ENCODE measurements at regions not wholly inside any gene's neighbourhood (a gene's known extent, or its start where the extent isn't known, plus 50 kb on each side); places are given as distances from the start of the nearest gene placed in this dataset.

DNA sequence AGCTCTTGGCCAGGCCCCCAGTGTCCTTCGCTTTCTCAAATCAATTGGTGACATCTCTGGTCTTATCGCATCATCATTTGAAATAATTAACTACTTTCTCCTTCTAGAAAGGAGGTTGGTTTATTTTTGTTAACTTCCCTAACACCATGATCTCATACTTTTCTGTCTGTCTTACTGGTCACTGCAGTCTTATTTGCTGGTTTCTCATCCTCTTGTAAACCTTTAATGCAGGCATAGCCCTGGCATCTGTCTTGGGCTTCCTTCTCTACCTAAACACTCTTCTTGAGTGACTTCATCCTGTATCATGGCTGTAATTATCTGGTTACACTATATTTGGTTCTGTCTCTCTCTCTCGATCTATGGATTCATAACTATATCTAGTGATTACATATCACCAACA is 152.8 kb downstream of the CYSLTR2 start:
- no peak overlapping the region for H3K27ac ChIP-seq
- no peak for TF ChIP-seq ZFX (IDR thresholded peaks at IDR 0.05)
- TF ChIP-seq, protein P1, sequence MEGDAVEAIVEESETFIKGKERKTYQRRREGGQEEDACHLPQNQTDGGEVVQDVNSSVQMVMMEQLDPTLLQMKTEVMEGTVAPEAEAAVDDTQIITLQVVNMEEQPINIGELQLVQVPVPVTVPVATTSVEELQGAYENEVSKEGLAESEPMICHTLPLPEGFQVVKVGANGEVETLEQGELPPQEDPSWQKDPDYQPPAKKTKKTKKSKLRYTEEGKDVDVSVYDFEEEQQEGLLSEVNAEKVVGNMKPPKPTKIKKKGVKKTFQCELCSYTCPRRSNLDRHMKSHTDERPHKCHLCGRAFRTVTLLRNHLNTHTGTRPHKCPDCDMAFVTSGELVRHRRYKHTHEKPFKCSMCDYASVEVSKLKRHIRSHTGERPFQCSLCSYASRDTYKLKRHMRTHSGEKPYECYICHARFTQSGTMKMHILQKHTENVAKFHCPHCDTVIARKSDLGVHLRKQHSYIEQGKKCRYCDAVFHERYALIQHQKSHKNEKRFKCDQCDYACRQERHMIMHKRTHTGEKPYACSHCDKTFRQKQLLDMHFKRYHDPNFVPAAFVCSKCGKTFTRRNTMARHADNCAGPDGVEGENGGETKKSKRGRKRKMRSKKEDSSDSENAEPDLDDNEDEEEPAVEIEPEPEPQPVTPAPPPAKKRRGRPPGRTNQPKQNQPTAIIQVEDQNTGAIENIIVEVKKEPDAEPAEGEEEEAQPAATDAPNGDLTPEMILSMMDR (conservative IDR thresholded peaks at IDR 0.05) = no peak

DNA sequence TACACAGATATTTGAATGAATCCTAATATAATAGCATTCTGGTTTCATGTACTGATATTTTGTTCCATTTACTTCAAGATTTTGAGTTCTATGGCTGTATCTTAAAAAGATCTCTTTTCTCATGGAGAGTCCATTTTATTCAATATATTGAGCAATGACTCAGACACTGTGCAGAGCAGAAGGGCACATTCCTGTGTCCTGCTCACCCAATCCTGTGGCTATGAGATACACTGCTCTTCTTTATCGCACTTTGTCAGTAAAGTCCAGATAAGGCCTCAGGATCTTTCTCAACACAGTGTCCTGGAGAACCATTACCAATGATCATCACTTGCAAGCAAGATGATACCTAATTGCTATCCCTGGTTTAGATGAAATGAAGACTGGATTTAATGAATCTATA is 155.0 kb downstream of the CYSLTR2 start:
- no peak overlapping the region for H3K27ac ChIP-seq
- no peak for TF ChIP-seq ZFX (IDR thresholded peaks at IDR 0.05)
- TF ChIP-seq, protein P1 (conservative IDR thresholded peaks at IDR 0.05) = no peak

DNA sequence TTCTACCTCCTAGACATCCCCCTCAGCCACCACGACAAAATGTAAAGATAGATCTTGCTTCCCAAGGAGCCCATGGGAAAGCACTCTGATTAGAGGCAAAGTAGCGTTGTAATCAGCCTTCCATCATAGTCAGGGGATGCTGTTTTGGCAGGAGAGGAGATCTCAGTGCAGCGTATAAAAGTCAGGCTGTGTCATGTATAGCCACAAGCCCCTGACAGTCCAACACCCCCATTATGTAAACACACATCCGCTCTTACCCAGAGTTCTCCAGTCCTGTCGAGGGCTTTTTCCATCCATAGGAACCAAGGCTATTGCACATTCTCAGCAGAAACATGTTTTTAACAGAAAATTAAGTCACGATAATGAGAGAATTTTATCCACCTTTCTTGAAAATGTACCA is 156.3 kb downstream of the CYSLTR2 start:
- no peak for TF ChIP-seq ZFX (IDR thresholded peaks at IDR 0.05)
- H3K27ac ChIP-seq = no peak overlapping the region

DNA sequence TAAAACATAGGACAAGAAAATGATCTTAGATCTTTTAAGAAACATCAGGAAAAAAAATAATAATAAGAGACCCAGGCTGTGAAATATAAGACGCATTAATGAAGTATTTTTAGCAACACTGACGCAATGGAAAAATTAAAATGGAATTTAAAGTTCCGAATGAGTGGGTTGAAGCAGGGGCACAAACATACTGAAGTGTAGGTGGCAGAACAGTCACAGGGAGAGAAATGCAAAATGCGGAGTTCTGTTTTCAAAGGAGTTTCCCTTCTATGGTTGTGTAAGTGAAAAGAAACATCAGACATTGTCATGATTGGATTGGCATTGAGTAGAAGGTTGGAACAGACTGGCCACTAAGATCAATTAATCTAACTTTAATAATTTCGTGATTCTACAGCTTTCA is 159.8 kb downstream of the CYSLTR2 start:
- no peak overlapping the region for H3K27ac ChIP-seq
- TF ChIP-seq, protein P1 (conservative IDR thresholded peaks at IDR 0.05) = no peak
- no peak for TF ChIP-seq ZFX (IDR thresholded peaks at IDR 0.05)

DNA sequence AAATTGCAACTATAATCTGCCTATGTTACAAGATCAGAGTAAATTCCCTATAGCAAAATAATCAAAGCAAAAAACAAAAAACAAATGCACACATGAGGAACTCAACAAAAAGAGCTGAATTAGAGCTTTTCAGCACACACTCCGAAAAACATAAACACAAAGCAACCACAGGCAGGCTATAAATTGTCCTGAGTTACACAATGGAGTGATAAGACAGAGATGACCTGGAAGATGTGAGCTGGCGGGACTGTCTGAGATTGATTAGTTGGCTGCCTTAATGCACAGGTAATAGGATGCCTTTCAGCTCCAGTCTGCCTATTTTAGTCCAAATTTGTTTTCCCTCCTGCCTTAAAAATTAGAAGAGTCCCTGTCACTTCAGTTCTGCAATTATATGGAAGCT is 159.0 kb upstream of the FNDC3A start:
- H3K27ac ChIP-seq = no peak overlapping the region
- TF ChIP-seq ZFX (IDR thresholded peaks at IDR 0.05) = no peak
- TF ChIP-seq, protein P1 (conservative IDR thresholded peaks at IDR 0.05) = no peak

DNA sequence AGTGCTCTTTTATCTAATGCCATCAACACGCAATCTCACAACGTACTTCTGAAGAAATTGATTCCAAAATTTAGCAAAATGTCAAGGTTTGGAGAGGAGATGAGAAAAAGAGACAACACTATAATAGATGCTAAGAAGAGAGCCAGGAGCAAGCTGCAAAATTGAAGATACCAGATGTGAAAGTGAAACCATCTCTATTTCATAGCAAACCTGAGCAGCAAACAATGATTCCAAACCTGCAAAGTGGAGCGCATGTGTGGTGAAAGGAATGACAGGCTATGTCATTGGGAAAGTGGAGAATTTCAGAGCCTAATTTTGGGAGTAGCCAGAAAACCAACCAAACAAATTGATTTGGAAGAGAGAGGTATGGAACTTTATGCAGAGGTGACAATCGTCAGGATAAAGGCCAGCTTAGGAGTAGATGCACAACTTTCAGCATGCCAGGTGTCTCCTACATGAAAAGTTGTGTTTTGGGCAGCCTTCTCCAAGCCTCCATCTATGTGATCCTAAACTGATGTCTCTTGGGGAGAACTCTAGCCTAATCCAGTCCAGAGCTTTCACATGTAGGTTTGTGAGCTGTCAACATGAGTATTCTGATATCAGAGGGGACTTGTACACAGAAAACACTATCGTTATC is 158.4 kb upstream of the FNDC3A start:
- no peak overlapping the region for H3K27ac ChIP-seq
- TF ChIP-seq ZFX (IDR thresholded peaks at IDR 0.05) = no peak
- TF ChIP-seq, protein P1 (conservative IDR thresholded peaks at IDR 0.05) = no peak

DNA sequence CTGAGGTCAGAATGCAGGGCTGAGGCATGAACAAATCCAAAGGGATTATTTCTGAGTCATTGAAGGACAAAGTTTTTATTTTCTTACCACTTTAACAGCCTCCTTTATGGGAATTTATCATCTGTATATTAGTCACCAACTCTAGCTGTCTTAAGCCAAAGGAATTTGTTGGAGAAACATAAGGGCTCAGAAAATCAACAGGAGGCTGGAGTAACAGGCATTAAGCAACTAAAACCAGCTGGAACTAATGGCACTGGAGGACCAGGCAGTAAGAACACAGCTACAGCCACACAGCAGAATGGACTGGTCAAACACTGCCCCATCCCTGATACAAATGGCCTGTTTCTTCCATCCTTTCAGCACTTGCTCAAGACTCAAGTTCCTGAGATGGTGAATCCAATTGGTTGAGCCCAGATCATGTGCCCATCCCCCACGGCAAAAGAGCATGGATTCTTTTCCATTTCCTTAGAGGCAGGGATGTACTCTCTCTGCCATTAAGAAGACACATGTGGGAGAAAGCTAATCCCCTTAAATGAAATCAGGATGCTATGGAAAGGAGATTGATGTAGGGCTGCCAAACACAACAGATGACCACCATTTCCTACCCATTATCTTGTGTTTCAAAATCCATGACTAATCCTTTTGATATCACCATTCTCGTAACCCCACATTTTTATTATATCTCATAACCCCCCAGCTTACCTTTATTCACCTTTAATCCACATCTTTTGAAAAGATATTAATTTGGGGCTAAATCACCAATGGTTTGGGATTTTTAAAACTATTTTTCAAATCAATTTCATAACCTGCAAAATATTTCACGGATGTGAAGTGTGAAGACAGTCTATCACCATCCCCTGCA is 157.0 kb upstream of the FNDC3A start:
- no peak for TF ChIP-seq ZFX (IDR thresholded peaks at IDR 0.05)
- TF ChIP-seq, protein P1 (conservative IDR thresholded peaks at IDR 0.05) = no peak
- no peak overlapping the region for H3K27ac ChIP-seq
